ENCODE measurements at regions not wholly inside any gene's neighbourhood (a gene's known extent, or its start where the extent isn't known, plus 50 kb on each side); places are given as distances from the start of the nearest gene placed in this dataset.

DNA sequence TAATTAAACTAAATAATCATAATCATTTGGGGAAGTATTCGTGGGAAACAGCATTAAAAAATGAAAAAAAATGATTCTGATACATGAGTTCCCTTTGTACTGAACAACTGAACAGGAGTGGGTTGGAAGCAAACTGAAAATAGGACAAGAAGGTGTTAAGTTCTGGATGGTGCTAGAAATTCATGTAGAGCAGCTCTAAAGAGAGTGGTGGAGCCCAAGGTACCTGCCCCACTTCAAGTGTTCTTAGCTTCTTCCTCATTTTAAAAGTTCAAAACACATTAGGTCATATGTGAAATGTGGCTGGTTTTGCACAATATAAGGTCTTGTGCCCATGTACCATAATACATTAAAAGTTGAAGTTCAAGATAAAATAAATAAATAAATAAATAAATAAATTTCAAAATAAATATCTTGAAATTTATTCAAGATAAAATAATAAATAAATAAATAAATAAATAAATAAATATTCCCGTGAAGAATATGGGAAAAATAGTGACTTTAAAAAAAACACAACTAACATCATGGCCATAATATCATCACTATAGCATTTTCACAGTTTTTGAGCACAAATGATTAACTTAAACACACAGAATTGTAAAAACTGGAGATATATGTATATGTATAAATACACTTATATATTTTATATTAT, 191.5 kb upstream of the PRKD1 start:
- Mint-ChIP-seq H3K36me3 (no peaks in the 10 kb centered on the region), H3K27ac (no peak overlapping the region), H3K27me3 (peaks cover 24% of the 10 kb centered on the region), H3K9me3 (no peaks in the 10 kb centered on the region), H3K4me3 (no peak overlapping the region), H3K4me1 (ENCODE audit: unreplicated experiment) (no peaks in the 10 kb centered on the region)
- DNase-seq (ENCODE audit: extremely low spot score, unreplicated experiment): no peak
- TF ChIP-seq, protein P1, sequence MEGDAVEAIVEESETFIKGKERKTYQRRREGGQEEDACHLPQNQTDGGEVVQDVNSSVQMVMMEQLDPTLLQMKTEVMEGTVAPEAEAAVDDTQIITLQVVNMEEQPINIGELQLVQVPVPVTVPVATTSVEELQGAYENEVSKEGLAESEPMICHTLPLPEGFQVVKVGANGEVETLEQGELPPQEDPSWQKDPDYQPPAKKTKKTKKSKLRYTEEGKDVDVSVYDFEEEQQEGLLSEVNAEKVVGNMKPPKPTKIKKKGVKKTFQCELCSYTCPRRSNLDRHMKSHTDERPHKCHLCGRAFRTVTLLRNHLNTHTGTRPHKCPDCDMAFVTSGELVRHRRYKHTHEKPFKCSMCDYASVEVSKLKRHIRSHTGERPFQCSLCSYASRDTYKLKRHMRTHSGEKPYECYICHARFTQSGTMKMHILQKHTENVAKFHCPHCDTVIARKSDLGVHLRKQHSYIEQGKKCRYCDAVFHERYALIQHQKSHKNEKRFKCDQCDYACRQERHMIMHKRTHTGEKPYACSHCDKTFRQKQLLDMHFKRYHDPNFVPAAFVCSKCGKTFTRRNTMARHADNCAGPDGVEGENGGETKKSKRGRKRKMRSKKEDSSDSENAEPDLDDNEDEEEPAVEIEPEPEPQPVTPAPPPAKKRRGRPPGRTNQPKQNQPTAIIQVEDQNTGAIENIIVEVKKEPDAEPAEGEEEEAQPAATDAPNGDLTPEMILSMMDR (conservative IDR thresholded peaks at IDR 0.05): no peak

DNA sequence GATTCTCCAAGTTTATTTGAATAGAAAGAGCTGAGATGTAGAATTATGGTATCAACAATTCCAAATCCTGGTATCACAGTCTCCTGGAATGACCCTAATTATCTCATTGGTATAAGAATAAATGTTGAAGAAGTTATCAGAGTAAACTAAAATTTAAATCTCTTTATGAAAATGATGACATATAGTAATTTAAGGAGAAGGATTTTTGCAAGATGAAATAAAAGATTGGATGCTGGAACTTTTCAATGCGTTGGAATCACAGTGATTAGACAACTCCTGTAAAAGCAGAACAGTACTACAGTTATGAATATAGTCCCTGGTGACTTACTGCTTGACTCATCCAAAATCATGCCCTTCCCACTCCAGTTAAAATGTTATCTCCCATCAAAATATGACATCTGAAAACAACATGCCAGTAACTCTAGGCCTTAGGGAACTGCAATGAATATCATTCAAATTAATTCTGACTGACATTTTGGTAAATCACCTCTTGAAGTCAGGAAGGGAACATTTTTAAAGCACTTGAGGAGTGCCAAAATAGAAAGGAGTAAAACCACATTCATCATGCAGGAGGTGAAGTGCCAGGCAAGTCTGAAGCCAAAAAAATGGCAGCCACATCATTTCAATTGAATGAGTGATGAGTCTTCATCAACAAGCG, 197.8 kb upstream of the PRKD1 start:
- Mint-ChIP-seq H3K9me3 (no peaks in the 10 kb centered on the region), H3K4me1 (ENCODE audit: unreplicated experiment) (no peaks in the 10 kb centered on the region), H3K27ac (no peak overlapping the region), H3K36me3 (no peaks in the 10 kb centered on the region), H3K27me3 (peaks cover 30% of the 10 kb centered on the region), H3K4me3 (no peak overlapping the region)
- no peak for DNase-seq (ENCODE audit: extremely low spot score, unreplicated experiment)
- TF ChIP-seq, protein P1 (conservative IDR thresholded peaks at IDR 0.05): no peak

GRCh38 chr14:30129807-30130206, 202.2 kb upstream of the PRKD1 start:
- TF ChIP-seq, protein P1 (conservative IDR thresholded peaks at IDR 0.05): no peak
- peaks cover 23% of the 10 kb centered on the region for H3K27me3 Mint-ChIP-seq
- no peak overlapping the region for H3K27ac Mint-ChIP-seq
- DNase-seq (ENCODE audit: extremely low spot score, unreplicated experiment): no peak
- H3K4me3 Mint-ChIP-seq: no peak overlapping the region
- H3K36me3 Mint-ChIP-seq: no peaks in the 10 kb centered on the region
- no peaks in the 10 kb centered on the region for H3K4me1 Mint-ChIP-seq (ENCODE audit: unreplicated experiment)
- no peaks in the 10 kb centered on the region for H3K9me3 Mint-ChIP-seq

- Mint-ChIP-seq H3K4me1 (ENCODE audit: unreplicated experiment) (no peaks in the 10 kb centered on the region), H3K9me3 (no peaks in the 10 kb centered on the region), H3K27ac (no peak overlapping the region), H3K4me3 (no peak overlapping the region), H3K27me3 (peaks cover 21% of the 10 kb centered on the region), H3K36me3 (no peaks in the 10 kb centered on the region)
- TF ChIP-seq, protein P1 (conservative IDR thresholded peaks at IDR 0.05): no peak
- DNase-seq (ENCODE audit: extremely low spot score, unreplicated experiment): no peak
Measured at GRCh38 chr14:30131581-30132097, 204.0 kb upstream of the PRKD1 start.

DNA sequence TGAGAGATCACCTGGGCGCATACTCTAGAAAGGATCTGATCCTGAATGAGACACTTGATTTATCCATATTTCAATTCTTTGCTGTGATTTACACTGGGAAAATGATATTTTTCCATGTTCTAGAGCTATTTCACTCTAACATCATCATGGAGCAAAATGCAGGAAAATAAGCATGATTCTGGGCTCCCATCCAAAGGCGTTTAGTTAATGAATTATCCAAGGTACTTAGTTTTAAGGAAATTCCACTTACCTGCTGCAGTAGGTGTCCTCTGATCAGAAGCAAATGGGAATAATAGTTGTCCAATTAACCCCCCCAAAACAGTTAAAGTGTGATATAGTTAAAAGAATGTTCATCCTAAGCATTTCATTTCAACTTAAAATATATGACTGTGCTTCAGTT, 204.5 kb upstream of the PRKD1 start:
- H3K4me1 Mint-ChIP-seq (ENCODE audit: unreplicated experiment): no peaks in the 10 kb centered on the region
- H3K9me3 Mint-ChIP-seq: no peaks in the 10 kb centered on the region
- no peak for DNase-seq (ENCODE audit: extremely low spot score, unreplicated experiment)
- no peak overlapping the region for H3K4me3 Mint-ChIP-seq
- no peak overlapping the region for H3K27ac Mint-ChIP-seq
- H3K27me3 Mint-ChIP-seq: peaks cover 16% of the 10 kb centered on the region
- TF ChIP-seq, protein P1 (conservative IDR thresholded peaks at IDR 0.05): no peak
- H3K36me3 Mint-ChIP-seq: no peaks in the 10 kb centered on the region

All from type B pancreatic cell (in vitro differentiated cells).